ENCODE measurements at regions not wholly inside any gene's neighbourhood (a gene's known extent, or its start where the extent isn't known, plus 50 kb on each side); places are given as distances from the start of the nearest gene placed in this dataset.

- peaks cover 0 to 1% of the 10 kb centered on the region in 2 experiments for H4K20me1 ChIP-seq (replicated peaks in 1 of 2; ENCODE audit: control insufficient read depth in 1 of 2, insufficient read depth in 2 of 2, low read length in 2 of 2)
- TF ChIP-seq CHD1 (IDR thresholded peaks at IDR 0.05; ENCODE audit: low read depth, low read length) = no peak
- no peak for TF ChIP-seq FOSL1 (IDR thresholded peaks at IDR 0.05; ENCODE audit: insufficient read depth, low read depth, low read length)
- no peak for TF ChIP-seq EGR1 (IDR thresholded peaks at IDR 0.05; ENCODE audit: borderline replicate concordance, low read depth, low read length)
- TF ChIP-seq ATF2 (IDR thresholded peaks at IDR 0.05; ENCODE audit: low read length) = no peak
- no peak for TF ChIP-seq RFX5 (IDR thresholded peaks at IDR 0.05; ENCODE audit: borderline replicate concordance, low read depth, low read length)
- TF ChIP-seq SUZ12 (IDR thresholded peaks at IDR 0.05; ENCODE audit: low read length) = no peak
- TF ChIP-seq E2F6 (IDR thresholded peaks at IDR 0.05) = no peak
- no peak for TF ChIP-seq TEAD4 (IDR thresholded peaks at IDR 0.05; ENCODE audit: low read depth, low read length)
- TF ChIP-seq NANOG (IDR thresholded peaks at IDR 0.05; ENCODE audit: insufficient read depth, low read depth, low read length, poor library complexity, severe bottlenecking) = no peak
- no peak for TF ChIP-seq BACH1 (IDR thresholded peaks at IDR 0.05; ENCODE audit: low read length)
- no peak for TF ChIP-seq KDM1A (IDR thresholded peaks at IDR 0.05; ENCODE audit: borderline replicate concordance, low read length)
Measured at GRCh38 chr10:14449293-14449815, 118.6 kb upstream of the FRMD4A start.

More at GRCh38 chr10:14449293-14449815, 118.6 kb upstream of the FRMD4A start:
- ChIA-PET CTCF (ENCODE audit: partially characterized antibody) (interaction anchor here (0.9 kb wide), 1 partner anchor 9 kb away, joined by 3 read pairs; no protein-coding TSS in a partner anchor), POLR2A (ENCODE audit: partially characterized antibody) (no interaction called here)
- no peak overlapping the region for H2BK15ac ChIP-seq (ENCODE audit: low read length)
- no peaks in the 10 kb centered on the region for H3K79me1 ChIP-seq (ENCODE audit: low read depth, low read length)
- FAIRE-seq (peak; percentile 7), DNase-seq (ENCODE audit: low read depth in 1 of 2, low spot score in 2 of 2) (no peak)
- H2BK12ac ChIP-seq (ENCODE audit: low read depth, low read length) = no peak overlapping the region
- peaks cover 0 to 5% of the 10 kb centered on the region in 2 experiments; a peak in 1 of 4 replicates for H3K79me2 ChIP-seq (ENCODE audit: control insufficient read depth in 1 of 2, insufficient read depth in 2 of 2, low read length in 2 of 2)
- H3K4me2 ChIP-seq (ENCODE audit: insufficient read depth in 1 of 2, low read depth in 2 of 2, low read length in 2 of 2) = no peak overlapping the region
- H3K23ac ChIP-seq (ENCODE audit: insufficient read length) = no peak overlapping the region
- H3K23me2 ChIP-seq (ENCODE audit: low read depth, low read length) = peaks cover 6% of the 10 kb centered on the region; the same call in 1 of the 2 replicates
- H2AK5ac ChIP-seq (ENCODE audit: low read depth, low read length) = 0 out of 2 replicates have a peak overlapping the region, but pooled peaks have one; percentile 71
- H2BK5ac ChIP-seq (ENCODE audit: low read depth, low read length) = no peak overlapping the region
- H3K27me3 ChIP-seq (replicated peaks in 1 of 4; ENCODE audit: control insufficient read depth in 3 of 4, extremely low read depth in 1 of 4, insufficient read depth in 3 of 4, low read length in 3 of 4) = no peaks in the 10 kb centered on the region
- H3K9ac ChIP-seq (replicated peaks in 1 of 4; ENCODE audit: extremely low read depth in 1 of 4, low read depth in 3 of 4, low read length in 3 of 4) = no peak overlapping the region
- H3K4me1 ChIP-seq (replicated peaks in 1 of 4; ENCODE audit: control insufficient read depth in 3 of 4, insufficient read depth in 4 of 4, low read length in 3 of 4) = no peaks in the 10 kb centered on the region
- no peak overlapping the region for H3K14ac ChIP-seq (ENCODE audit: insufficient read length)
- H2BK20ac ChIP-seq (ENCODE audit: low read length) = no peak overlapping the region
- H2AFZ ChIP-seq (ENCODE audit: low read length) = no peak overlapping the region
- no peaks in the 10 kb centered on the region for H3K36me3 ChIP-seq (ENCODE audit: control insufficient read depth in 2 of 4, insufficient read depth in 4 of 4, low read length in 3 of 4)
- H3K4ac ChIP-seq (replicated peaks; ENCODE audit: insufficient read length, low read depth, low read length) = no peak overlapping the region
- 88% methylated on average over 3 of the region's 3 CpGs; no CpG with 5 or more reads in 1 of the 2 experiments for WGBS, 2 experiments (ENCODE audit: extremely low coverage in 1 of 2, insufficient coverage in 1 of 2, insufficient read length in 1 of 2, insufficient replicate concordance in 2 of 2, low coverage in 1 of 2, low lambda C conversion rate in 2 of 2, missing lambda C conversion rate in 1 of 2)
- H3K27ac ChIP-seq (ENCODE audit: low read depth, low read length) = no peak overlapping the region
- H4K8ac ChIP-seq (ENCODE audit: extremely low read depth, insufficient read depth, low read length) = no peak overlapping the region
- H3K9me3 ChIP-seq (ENCODE audit: insufficient read depth in 2 of 2, low read depth in 1 of 2, low read length in 1 of 2) = no peaks in the 10 kb centered on the region
- peak overlapping the region; percentile 34 for H2BK120ac ChIP-seq (replicated peaks; ENCODE audit: low read depth, low read length)
- no peak overlapping the region for H4K91ac ChIP-seq (replicated peaks; ENCODE audit: insufficient read length, low read length)
- H3K4me3 ChIP-seq (ENCODE audit: extremely low read depth in 1 of 4, insufficient read depth in 2 of 4, low read depth in 3 of 4, low read length in 4 of 4) = no peak overlapping the region
- no peak overlapping the region for H3K56ac ChIP-seq (replicated peaks; ENCODE audit: insufficient read length, low read depth, low read length)
- H3K18ac ChIP-seq (ENCODE audit: extremely low read depth, low read length) = no peak overlapping the region
- no peak overlapping the region for H4K5ac ChIP-seq (ENCODE audit: insufficient read length, low read depth, low read length)

All from H1 (cell line).